ENCODE measurements at regions not wholly inside any gene's neighbourhood (a gene's known extent, or its start where the extent isn't known, plus 50 kb on each side); places are given as distances from the start of the nearest gene placed in this dataset.

DNA sequence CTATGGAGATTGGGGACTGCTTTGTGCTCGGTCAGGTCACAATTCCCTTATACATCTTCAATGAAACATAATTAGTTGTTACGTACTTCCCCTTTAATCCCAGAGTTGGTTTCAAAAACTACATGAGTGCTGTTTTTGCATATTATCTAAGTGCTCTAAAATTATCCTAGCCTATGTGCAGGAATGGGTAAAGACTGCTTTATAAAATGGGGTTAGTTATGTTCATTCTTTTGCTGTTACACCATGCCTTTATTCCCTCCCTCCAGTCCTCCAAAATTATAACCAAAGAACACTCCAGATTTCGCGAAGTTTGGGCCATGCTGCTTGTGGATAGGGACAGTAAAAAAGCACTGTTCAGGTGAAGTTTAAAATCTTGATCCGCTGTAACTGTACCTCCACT lies 173.9 kb upstream of the SNX7 start:
- CTCF ChIA-PET, result no interaction called here
- H3K27me3 ChIP-seq (ENCODE audit: control insufficient read depth, insufficient read depth, low read length), result no peaks in the 10 kb centered on the region; the same call in 1 of the 2 replicates
- no peaks in the 10 kb centered on the region for H3K36me3 ChIP-seq (ENCODE audit: control insufficient read depth, insufficient read depth, low read length)
- DNase-seq (ENCODE audit: low read depth), result no peak
- POLR2A ChIA-PET, result no interaction called here
- TF ChIP-seq, protein P1, sequence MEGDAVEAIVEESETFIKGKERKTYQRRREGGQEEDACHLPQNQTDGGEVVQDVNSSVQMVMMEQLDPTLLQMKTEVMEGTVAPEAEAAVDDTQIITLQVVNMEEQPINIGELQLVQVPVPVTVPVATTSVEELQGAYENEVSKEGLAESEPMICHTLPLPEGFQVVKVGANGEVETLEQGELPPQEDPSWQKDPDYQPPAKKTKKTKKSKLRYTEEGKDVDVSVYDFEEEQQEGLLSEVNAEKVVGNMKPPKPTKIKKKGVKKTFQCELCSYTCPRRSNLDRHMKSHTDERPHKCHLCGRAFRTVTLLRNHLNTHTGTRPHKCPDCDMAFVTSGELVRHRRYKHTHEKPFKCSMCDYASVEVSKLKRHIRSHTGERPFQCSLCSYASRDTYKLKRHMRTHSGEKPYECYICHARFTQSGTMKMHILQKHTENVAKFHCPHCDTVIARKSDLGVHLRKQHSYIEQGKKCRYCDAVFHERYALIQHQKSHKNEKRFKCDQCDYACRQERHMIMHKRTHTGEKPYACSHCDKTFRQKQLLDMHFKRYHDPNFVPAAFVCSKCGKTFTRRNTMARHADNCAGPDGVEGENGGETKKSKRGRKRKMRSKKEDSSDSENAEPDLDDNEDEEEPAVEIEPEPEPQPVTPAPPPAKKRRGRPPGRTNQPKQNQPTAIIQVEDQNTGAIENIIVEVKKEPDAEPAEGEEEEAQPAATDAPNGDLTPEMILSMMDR (IDR thresholded peaks at IDR 0.05; ENCODE audit: insufficient read depth, low read depth, low read length), result no peak
- H3K4me3 ChIP-seq (ENCODE audit: low read depth, low read length), result no peak overlapping the region

DNA sequence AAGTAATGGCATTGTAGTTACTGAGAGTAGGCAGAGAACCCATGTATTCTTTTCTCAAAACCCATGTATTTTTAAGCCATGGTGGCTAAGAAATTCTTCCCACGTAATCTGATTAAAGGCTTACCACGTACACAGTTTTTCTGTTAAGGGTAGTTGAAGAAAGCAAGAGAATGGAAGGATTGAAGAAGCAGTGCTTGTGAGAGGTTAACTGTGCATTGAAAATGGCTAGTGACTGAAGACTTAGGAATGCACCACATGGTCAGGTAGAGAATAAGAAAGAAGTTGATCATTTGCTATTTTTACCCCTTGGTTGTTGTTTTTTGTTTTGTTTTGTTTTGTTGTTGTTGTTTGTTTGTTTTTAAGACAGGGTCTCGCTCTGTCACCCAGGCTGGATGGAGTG lies 178.9 kb upstream of the SNX7 start:
- ChIA-PET POLR2A (no interaction called here), CTCF (interaction anchor here (1.7 kb wide), 1 partner anchor 10 kb away, joined by 6 read pairs; no protein-coding TSS in a partner anchor)
- DNase-seq (ENCODE audit: low read depth), result no peak
- Histone ChIP-seq H3K27me3 (ENCODE audit: control insufficient read depth, insufficient read depth, low read length) (no peaks in the 10 kb centered on the region), H3K4me3 (ENCODE audit: low read depth, low read length) (no peak overlapping the region), H3K36me3 (ENCODE audit: control insufficient read depth, insufficient read depth, low read length) (no peaks in the 10 kb centered on the region)
- TF ChIP-seq, protein P1 (IDR thresholded peaks at IDR 0.05; ENCODE audit: insufficient read depth, low read depth, low read length), result no peak

DNA sequence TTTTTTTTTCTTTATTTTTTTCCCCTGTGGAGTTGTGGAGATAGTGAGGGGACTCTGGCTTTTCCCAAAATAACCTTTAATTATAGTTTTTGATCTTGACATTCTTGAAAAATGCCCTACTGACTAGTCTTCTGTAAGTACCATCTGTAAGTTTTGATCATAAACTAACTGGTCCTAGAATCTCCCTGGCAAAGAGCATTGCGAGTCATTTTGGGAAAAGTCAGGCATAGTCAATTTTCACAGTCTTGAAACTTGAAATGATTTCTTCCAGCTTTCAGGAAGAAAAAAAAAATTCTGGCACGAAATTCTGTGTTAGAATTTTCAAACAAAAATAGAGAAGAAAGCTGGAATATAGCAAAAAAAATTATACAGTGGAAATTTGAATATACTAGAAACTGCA lies 181.2 kb upstream of the SNX7 start:
- no peaks in the 10 kb centered on the region for H3K27me3 ChIP-seq (ENCODE audit: control insufficient read depth, insufficient read depth, low read length)
- no peaks in the 10 kb centered on the region for H3K36me3 ChIP-seq (ENCODE audit: control insufficient read depth, insufficient read depth, low read length)
- TF ChIP-seq, protein P1 (IDR thresholded peaks at IDR 0.05; ENCODE audit: insufficient read depth, low read depth, low read length), result no peak
- H3K4me3 ChIP-seq (ENCODE audit: low read depth, low read length), result no peak overlapping the region
- POLR2A ChIA-PET, result no interaction called here
- CTCF ChIA-PET, result no interaction called here
- no peak for DNase-seq (ENCODE audit: low read depth)

DNA sequence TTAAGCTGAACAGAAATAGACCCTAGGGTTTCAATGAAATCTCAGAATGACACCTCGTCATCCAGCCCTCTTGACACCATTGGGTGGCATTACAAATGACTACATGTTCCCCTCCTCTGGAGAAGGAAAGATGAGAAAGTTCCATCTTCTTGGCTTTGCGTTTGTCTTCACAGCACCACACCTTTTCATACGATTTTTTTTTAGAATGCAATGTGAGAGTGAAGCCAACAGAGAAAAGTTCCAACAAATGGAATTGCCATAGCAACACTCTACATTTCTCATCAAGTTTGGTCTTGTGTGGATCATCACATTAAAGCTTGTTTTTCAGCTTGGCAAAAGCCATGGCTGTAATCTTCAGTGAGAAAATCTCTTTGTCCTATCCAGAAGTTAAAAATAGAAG lies 183.4 kb upstream of the SNX7 start:
- no peak overlapping the region for H3K4me3 ChIP-seq (ENCODE audit: low read depth, low read length)
- TF ChIP-seq, protein P1 (IDR thresholded peaks at IDR 0.05; ENCODE audit: insufficient read depth, low read depth, low read length), result no peak
- no peak for DNase-seq (ENCODE audit: low read depth)
- no peaks in the 10 kb centered on the region for H3K36me3 ChIP-seq (ENCODE audit: control insufficient read depth, insufficient read depth, low read length)
- POLR2A ChIA-PET, result no interaction called here
- CTCF ChIA-PET, result interaction anchor here (0.9 kb wide), 1 partner anchor 10 kb away, joined by 3 read pairs; no protein-coding TSS in a partner anchor
- H3K27me3 ChIP-seq (ENCODE audit: control insufficient read depth, insufficient read depth, low read length), result no peaks in the 10 kb centered on the region

DNA sequence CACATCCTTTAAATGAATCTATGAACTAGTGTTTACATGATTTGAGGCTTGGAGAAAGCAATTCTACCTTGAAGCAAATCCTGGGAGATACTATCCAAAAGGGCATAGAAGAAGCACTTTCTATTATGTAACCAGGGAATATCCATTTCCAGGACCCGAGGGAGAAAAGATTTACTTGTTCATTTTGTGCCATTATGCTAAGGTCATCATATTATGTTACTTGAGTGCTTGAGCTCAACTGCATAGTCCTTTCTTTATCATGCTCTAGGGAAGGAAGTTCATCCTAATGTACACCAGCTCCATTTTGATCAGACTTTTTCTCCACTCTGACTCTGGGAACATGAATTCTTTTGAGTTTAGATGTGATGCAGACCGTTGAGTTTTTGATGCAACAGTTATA lies 188.6 kb upstream of the SNX7 start:
- Histone ChIP-seq H3K27me3 (ENCODE audit: control insufficient read depth, insufficient read depth, low read length) (no peaks in the 10 kb centered on the region), H3K36me3 (ENCODE audit: control insufficient read depth, insufficient read depth, low read length) (no peaks in the 10 kb centered on the region), H3K4me3 (ENCODE audit: low read depth, low read length) (no peak overlapping the region)
- no peak for DNase-seq (ENCODE audit: low read depth)
- TF ChIP-seq, protein P1 (IDR thresholded peaks at IDR 0.05; ENCODE audit: insufficient read depth, low read depth, low read length), result no peak
- ChIA-PET POLR2A (no interaction called here), CTCF (interaction anchor here (0.5 to 1.4 kb wide), 3 partner anchors 11 to 418 kb away, joined by 3 to 6 read pairs (median 3); no protein-coding TSS in a partner anchor)
